Motor neuron (in vitro differentiated cells): ENCODE measurements at regions not wholly inside any gene's neighbourhood (a gene's known extent, or its start where the extent isn't known, plus 50 kb on each side); places are given as distances from the start of the nearest gene placed in this dataset.
A peak's percentile ranks its signal among the peaks of the same experiment; 100 is the strongest.

Experiments used
- ATAC-seq, 8 experiments: fragments of 200-7000 bp; cut with Tn5 transposase; replicated peaks in 6 of 8; 2 replicates each; pipeline ENCODE4 v1.8.0; 2021; ENCODE audit warnings: mild to moderate bottlenecking in 8 of 8, moderate library complexity in 8 of 8
- H3K27ac ChIP-seq, 2 donors: fragments of 250-450 bp; sonication (Bioruptor Pico); 2 replicates each; pipeline ENCODE4 v1.9.0; 2021; ENCODE audit warnings: antibody characterized with exemption in 2 of 2, mild to moderate bottlenecking in 2 of 2, moderate library complexity in 1 of 2
- H3K4me1 ChIP-seq, 2 donors: fragments of 250-450 bp; sonication (Bioruptor Pico); replicated peaks in 1 of 2; 2 replicates each; pipeline ENCODE4 v1.6.1; 2021; ENCODE audit warnings: antibody characterized with exemption in 2 of 2, mild to moderate bottlenecking in 2 of 2, moderate library complexity in 1 of 2
- H3K4me3 ChIP-seq, 5 donors: fragments of 250-450 bp; sonication (Bioruptor Pico); 2 replicates each; pipeline ENCODE4 v1.9.0; 2021; ENCODE audit warnings: antibody characterized with exemption in 5 of 5, mild to moderate bottlenecking in 5 of 5, moderate library complexity in 4 of 5
- WGBS, 10 experiments: fragments of 450-650 bp; shearing (Covaris generic); methylation state at CpG; one replicate each; pipeline ENCODE4 v1.0.0; 2022; 5-methylcytosine and 5-hydroxymethylcytosine counted together
- in situ Hi-C, 9 experiments: fragments of 400-800 bp; cut with MboI; loops; one replicate each; pipeline ENCODE4 v1.15.0; 2021; ENCODE audit warnings: low sequenced_read_pairs in 9 of 9, low pct_unique_long_range_greater_than_20kb in 2 of 9; ENCODE audit not compliant: unreplicated experiment in 9 of 9

DNA sequence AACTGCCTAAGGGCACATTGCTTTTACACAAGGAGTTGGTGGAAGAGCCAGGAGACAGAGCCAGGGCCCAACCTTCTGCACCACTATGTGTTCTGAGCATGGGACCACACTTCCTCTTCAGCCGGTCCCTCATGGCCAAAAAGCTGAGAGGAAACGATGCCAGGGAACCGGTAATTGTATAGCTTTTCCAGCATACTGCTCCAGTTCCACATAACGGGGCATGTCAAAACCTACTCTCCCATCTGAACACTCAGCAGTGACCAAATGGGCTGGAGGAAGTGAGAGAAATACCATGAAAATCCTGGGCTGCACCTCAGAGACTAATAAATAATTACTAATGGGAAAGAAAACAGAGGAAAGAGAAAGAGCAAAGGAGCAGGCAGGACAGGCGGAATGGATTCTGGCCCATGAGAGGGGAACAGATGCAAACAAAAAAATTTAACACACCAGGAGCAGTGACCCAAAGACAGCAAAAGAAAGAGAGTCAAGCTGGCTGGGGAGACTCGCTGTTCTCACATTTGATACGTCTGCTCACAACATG lies 52.0 kb upstream of the BMP2 start:
- Histone ChIP-seq H3K4me1 (no peaks in the 10 kb centered on the region), H3K4me3 (no peak overlapping the region), H3K27ac (no peak overlapping the region)
- in situ Hi-C loops = no loop called here
- peak in 1 of 8 experiments; percentile 23 for ATAC-seq
- WGBS, 10 experiments = 20 to 95% (median 54%) methylated on average over 1 to 7 of the region's 7 CpGs

DNA sequence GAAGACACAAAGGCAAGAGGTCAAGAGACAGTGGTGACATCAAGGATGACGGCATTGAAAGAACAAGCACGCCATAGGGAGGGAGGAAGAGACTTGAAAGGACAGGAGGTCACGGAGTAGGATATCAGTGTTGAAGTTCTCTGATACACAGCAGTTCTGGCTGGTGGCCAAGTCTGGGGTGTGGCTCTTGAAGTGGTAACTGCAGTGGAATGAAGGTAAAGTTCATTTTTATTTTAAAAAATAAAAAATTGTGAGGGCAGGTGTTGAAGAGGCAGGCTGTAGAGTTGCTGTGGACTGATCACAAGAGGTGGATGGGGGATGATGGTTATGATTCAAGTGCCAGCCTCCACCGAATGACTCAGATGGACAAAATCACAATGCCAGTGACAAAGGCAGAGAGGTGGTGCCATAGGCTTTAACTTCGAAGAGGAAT lies 53.2 kb upstream of the BMP2 start:
- H3K27ac ChIP-seq = no peak overlapping the region
- WGBS, 10 experiments = 64 to 100% (median 81%) methylated on average over 2 to 5 of the region's 5 CpGs; no CpG with 5 or more reads in 1 of the 10 experiments
- in situ Hi-C loops = no loop called here
- no peaks in the 10 kb centered on the region for H3K4me1 ChIP-seq
- no peak for ATAC-seq
- no peak overlapping the region for H3K4me3 ChIP-seq

GRCh38 chr20:6711951-6712649 lies 55.4 kb upstream of the BMP2 start:
- in situ Hi-C loops = no loop called here
- Histone ChIP-seq H3K4me1 (no peaks in the 10 kb centered on the region), H3K4me3 (no peak overlapping the region), H3K27ac (no peak overlapping the region)
- ATAC-seq = no peak
- 74 to 100% (median 90%) methylated on average over 3 to 12 of the region's 12 CpGs for WGBS, 10 experiments

DNA sequence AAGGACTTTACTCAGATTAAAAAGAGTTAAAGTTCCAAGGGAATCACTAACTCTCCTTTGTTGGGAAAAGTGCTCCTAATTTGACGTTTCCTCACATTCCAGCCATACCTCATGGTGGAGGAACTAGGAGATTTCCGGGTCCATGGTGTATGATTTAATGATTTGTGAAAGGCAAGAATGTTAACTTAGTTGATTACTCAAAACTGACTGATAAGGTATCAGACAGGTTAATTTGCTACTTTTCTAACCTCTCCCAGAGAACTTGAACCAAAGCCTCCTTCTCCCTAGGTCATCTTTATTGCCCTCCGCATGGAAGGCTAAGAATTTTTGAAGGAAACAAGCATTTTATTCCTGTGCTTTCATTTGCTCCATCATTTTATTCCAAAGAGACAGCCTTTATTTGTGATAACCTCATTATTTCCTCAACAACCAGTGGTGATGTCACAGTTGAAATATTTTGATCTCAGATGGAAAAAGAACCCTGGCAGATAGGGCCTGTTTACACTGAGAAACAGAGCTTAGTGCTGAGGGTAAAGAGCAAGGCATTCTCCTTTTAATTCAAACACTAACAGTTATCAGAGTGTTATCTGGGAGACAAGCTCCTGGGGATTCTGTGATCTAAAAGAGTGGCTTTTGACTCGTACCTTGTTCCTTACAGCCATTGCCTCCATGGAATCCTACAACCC lies 57.4 kb upstream of the BMP2 start:
- H3K4me1 ChIP-seq = no peaks in the 10 kb centered on the region
- no peak for ATAC-seq
- H3K27ac ChIP-seq = no peak overlapping the region
- no peak overlapping the region for H3K4me3 ChIP-seq
- in situ Hi-C loops = no loop called here
- WGBS, 10 experiments = 25 to 100% (median 83%) methylated on average over 1 to 4 of the region's 4 CpGs

GRCh38 chr20:6708010-6708409 lies 59.5 kb upstream of the BMP2 start:
- Histone ChIP-seq H3K27ac (no peak overlapping the region), H3K4me1 (no peaks in the 10 kb centered on the region), H3K4me3 (no peak overlapping the region)
- in situ Hi-C loops = no loop called here
- peak in 3 of 8 experiments; percentile 39 to 98 (median 97) for ATAC-seq
- 60% methylated on average over 1 of the region's 1 CpG; no CpG with 5 or more reads in 9 of the 10 experiments for WGBS, 10 experiments

DNA sequence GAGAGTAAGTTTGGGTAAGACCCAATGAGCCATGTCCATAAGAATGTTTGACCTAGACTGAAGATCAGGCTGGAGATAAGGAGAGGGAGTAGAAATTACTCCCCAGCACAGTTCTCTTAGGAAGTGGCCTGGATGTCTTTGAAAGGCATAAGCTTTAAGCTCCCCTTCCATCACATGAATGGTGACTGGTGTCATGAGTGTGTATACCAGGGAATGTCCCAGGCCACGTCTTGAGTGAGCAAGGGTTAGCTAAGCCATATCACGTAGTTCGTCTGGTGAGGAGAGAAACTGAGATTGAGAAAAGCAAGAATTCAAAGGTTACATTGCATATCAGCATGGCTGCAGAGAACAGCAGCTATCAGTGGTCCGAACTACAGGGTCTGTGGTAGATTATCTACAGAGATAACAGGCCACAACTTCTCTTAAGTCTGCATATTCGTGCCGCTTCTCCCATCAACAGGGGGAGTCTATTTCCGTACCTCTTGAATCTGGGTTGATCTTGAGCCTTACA lies 60.1 kb upstream of the BMP2 start:
- Histone ChIP-seq H3K4me1 (no peaks in the 10 kb centered on the region), H3K4me3 (no peak overlapping the region), H3K27ac (no peak overlapping the region)
- ATAC-seq = no peak
- WGBS, 10 experiments = 52 to 100% (median 79%) methylated on average over 1 to 7 of the region's 7 CpGs; no CpG with 5 or more reads in 1 of the 10 experiments
- in situ Hi-C loops = no loop called here

GRCh38 chr20:6705926-6706548 lies 61.4 kb upstream of the BMP2 start:
- WGBS, 10 experiments = 46 to 100% (median 84%) methylated on average over 2 to 7 of the region's 7 CpGs
- Histone ChIP-seq H3K27ac (no peak overlapping the region), H3K4me1 (no peaks in the 10 kb centered on the region), H3K4me3 (no peak overlapping the region)
- no peak for ATAC-seq
- in situ Hi-C loops = no loop called here

- in situ Hi-C loops = no loop called here
- no peak overlapping the region for H3K27ac ChIP-seq
- H3K4me1 ChIP-seq = no peaks in the 10 kb centered on the region
- H3K4me3 ChIP-seq = no peak overlapping the region
- no peak for ATAC-seq
- WGBS, 10 experiments = 67 to 100% (median 86%) methylated on average over 1 to 6 of the region's 6 CpGs; no CpG with 5 or more reads in 2 of the 10 experiments
These were observed 62.2 kb upstream of the BMP2 start for GRCh38 chr20:6705106-6705766.

DNA sequence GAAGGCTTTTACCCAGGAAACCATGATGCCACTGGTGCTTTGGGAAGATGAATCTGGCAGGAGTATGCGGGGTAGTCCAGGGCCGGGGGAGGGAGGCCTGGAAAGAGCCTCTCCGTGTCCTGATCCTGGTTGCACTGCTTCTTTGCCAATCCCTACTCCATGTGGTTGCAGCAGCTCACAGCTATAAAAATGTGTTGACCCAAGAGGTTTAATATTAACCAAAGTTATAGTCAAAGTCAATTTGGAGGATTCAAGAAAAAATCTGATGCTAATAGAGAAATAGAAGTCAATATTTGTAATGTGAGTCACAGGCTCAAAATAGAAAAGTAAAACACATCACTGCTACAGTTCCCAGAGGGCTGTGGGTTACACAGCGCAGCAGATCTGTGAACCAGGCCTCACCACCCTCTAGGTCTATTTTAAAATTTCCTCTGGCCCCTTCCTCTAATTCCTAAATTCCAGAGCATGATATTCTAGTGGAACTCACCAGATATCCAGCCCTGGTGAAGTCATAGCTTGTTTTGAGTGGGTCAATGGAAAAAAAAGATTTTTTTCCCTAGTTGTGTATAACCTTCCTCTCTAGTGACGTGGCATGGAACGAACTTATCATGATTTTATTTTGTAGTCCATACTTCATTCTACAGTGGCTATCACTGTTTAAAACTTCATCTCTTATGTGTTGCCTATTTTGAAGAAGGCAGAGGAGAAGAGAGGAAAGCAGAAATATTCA lies 63.2 kb upstream of the BMP2 start:
- H3K27ac ChIP-seq = no peak overlapping the region
- ATAC-seq = peak in 5 of 8 experiments; percentile 24 to 88 (median 55)
- H3K4me3 ChIP-seq = no peak overlapping the region
- in situ Hi-C loops = no loop called here
- no peaks in the 10 kb centered on the region for H3K4me1 ChIP-seq
- WGBS, 10 experiments = 37 to 100% (median 60%) methylated on average over 1 to 6 of the region's 6 CpGs

GRCh38 chr20:6703656-6704055 lies 63.8 kb upstream of the BMP2 start:
- no peak for ATAC-seq
- in situ Hi-C loops = no loop called here
- Histone ChIP-seq H3K4me1 (no peaks in the 10 kb centered on the region), H3K4me3 (no peak overlapping the region), H3K27ac (no peak overlapping the region)

DNA sequence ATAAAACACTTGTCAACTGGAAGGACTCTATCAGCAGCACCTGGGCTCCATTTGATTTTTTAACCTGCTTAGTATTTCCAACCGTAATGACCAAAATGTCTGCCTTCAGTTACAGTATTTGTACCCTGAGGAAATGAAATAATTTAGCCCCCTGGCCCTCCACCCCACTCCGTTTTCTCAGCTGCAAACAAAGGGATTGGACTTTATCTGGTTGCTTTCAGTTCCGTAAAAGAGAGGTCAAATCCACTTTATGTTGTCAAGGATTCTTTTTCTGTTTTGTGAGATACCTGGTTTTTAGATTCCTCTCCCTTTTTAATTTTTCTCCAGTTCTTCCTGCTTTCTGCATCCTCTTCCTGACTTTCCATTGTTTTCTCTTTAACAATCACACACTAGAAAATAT lies 64.4 kb upstream of the BMP2 start:
- in situ Hi-C loops = no loop called here
- no peak overlapping the region for H3K4me3 ChIP-seq
- no peak for ATAC-seq
- WGBS, 10 experiments = 54 to 100% (median 79%) methylated on average over 1 to 3 of the region's 3 CpGs; no CpG with 5 or more reads in 1 of the 10 experiments
- H3K4me1 ChIP-seq = no peaks in the 10 kb centered on the region
- H3K27ac ChIP-seq = no peak overlapping the region

- Histone ChIP-seq H3K4me1 (no peaks in the 10 kb centered on the region), H3K27ac (no peak overlapping the region), H3K4me3 (no peak overlapping the region)
- ATAC-seq = no peak
- in situ Hi-C loops = no loop called here
These were observed 65.3 kb upstream of the BMP2 start for GRCh38 chr20:6702144-6702543.
